ENCODE measurements at regions not wholly inside any gene's neighbourhood (a gene's known extent, or its start where the extent isn't known, plus 50 kb on each side); places are given as distances from the start of the nearest gene placed in this dataset.
"Not testable (repeated sequence)": the region's sequence is repeated elsewhere in the genome, so short reads cannot be mapped to it uniquely, and the experiment has no call there.

DNA sequence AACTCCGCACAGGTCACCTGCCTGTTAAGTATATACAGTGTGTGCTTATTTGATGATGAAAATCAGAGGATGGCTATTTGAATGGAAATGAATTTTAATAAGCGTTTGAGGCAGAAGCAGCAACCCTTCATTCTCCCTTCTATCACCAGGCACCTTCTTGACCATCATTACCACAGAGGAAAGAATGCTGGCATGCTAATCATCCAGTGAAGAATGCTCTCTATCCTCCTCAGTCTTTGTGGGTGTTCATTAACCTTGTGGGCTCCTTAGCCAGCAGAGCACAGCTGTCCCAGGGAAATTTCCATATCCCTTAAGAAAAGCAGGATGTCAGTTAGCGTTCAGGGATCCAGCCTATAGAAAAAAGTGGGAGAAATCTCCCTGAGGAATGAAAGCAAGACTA, 428.0 kb upstream of the CAMK1G start:
- DNase-seq, result no peak

DNA sequence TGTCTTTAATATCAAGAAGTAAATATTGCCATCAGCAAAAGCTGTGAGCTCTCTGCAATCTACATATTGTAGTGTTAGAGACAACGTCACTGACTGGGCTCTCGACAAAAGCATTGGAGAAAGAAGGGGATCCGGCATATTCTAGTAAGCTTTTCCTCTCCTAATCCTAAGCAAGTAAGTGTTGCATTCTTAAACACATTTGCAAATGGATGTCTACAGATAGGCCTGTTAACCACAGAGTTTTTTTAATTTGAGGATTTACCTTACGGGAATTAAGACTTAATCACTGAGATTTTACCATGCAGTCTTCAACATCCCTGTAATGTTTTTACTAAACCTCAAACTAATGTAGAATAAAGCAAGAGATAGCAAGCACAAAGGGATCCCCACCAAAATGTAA, 426.5 kb upstream of the CAMK1G start:
- no peak for DNase-seq

DNA sequence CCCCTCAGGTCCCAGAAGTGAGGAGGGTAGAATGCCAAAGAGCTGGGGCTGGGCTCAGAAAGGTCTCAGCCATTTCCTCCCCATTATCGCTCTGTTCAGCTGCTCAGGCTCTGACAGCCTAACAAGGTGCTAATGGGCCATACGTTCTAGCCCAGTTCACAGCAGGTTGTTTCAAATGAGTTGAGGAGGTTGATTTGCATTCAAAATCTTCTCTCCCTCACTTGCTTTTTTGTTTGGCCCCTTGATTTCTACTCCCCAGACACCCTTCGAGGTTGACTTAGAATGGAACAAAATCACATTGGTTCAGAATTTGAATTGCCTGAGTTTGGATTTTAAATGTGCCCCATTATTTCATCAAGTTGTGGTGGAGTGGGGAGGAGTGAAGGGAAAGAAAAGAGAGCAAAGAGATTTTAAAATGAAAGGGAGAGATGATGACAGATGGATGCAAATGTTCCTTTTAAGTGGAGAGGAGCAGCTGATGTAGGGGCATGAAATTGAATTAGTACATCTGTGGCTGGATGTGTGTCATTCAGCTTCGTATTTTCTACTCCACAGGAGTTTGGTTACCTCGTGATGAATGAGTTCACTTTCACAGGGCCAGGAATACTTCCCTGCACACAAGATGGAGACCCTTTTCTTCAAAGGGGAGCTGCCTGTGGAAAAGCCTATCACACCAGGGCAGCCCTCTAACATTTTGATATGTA, 425.8 kb upstream of the CAMK1G start:
- no peak for DNase-seq

DNA sequence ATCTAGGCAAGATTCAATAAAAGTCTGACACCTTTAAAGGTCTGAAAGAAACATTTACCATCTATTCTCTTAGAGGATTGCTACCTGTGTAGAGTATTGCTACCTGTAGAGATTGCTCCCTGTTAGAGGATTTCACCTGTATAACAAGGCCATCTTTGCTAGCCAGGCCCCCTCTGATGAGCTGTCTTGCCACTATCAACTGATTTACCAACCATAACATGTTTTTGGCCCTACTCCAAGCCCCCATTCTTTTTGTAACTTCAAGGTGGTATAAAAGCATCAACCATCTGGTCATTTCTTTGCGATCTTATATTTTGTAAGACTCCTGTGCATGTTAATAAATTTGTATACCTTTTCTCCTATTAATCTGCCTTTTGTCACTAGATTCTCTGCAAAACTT, 424.7 kb upstream of the CAMK1G start:
- no peak for DNase-seq

DNA sequence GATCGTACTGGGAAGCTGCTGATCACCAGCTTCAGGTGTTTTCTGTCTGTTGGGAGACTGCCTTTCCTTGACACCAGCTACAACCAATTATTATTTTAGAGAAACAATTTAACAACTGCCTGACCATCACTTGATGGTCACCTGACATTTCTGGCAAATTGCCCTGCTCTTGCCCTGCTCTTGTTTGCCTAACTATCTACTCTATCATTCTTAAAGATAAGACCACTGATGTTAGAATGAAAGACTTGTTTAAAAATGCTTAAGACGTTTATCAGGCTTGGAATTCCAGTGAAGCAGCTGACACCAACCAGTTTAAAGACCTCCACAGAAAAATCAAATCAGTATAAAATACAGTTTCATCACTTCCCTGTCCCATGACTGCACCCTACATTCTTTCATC, 423.3 kb upstream of the CAMK1G start:
- no peak for DNase-seq

DNA sequence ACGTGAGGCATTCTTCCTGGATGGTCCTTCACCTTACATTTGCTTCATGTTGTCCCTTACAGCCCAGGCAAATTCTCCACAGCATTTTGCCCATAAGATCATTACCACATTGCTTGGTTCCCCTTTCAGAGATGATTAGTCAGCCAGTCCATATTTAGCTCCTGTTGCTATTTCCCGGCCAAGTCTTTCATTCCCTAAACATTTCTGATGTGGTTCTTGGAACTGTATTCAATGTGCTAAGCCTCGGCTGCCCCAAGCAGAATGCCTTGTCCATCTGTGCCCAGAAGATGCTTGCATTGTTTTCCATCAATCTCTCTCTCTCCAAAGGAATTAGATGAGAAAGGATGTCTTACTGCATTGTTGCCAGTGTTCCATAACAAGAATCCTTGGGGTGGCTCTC, 420.9 kb upstream of the CAMK1G start:
- DNase-seq, result no peak

DNA sequence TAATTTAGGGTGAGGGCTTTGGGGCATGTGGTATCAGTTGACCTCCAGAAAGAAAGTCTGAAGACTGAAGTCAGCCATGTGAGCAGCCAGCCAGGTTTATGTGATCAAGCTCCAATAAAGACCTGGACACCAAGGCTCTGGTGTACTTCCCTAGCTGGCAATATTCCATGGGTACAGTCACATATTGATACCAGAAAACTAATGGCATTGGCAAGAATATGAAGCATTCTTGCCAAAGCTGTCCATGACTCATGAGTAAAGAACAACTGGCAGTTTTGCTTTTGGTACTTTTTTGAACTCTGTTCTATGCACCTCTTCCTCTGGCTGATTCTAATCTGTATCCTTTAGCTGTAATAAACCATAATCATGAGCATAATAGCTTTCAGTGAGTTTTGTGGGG, 415.3 kb upstream of the CAMK1G start:
- no peak for DNase-seq

DNA sequence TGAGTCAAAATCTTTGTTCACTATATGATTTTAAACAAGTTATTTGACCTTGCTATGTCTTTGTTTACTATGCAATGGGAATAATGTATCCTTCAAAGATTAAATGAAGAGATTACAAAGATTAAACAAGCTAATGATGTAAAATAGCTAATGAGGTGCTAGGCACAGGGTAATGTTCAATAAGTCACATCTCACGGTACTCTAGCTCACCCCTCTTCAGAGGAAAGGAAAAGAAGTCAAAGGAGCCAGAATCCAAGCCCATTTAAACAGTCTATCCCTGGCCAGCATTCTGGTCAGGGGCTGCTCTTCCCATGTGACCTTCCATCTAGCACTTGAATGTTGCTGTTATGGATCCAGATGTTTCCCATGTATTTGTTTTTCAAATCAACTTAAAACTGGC, 412.4 kb upstream of the CAMK1G start:
- DNase-seq, result no peak

DNA sequence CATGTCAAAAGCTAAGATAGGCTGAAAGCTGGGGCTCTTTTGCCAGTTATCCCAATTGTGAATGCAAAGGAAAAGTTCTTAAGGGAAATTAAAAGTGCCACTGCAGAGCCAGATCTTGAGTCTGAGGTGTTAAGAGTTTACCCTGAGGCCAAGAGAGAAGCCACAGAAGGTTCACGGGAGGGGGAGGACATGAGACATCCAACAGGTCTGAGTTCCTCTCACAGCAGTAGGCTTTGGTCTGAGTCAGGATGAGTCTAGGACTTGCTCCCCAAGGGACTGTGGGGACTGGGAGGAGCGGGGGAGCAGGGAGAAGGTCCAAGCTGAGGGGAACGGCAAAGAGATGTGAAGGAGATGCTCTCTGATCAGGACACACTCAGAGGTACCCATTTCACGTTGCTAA, 411.2 kb upstream of the CAMK1G start:
- no peak for DNase-seq

DNA sequence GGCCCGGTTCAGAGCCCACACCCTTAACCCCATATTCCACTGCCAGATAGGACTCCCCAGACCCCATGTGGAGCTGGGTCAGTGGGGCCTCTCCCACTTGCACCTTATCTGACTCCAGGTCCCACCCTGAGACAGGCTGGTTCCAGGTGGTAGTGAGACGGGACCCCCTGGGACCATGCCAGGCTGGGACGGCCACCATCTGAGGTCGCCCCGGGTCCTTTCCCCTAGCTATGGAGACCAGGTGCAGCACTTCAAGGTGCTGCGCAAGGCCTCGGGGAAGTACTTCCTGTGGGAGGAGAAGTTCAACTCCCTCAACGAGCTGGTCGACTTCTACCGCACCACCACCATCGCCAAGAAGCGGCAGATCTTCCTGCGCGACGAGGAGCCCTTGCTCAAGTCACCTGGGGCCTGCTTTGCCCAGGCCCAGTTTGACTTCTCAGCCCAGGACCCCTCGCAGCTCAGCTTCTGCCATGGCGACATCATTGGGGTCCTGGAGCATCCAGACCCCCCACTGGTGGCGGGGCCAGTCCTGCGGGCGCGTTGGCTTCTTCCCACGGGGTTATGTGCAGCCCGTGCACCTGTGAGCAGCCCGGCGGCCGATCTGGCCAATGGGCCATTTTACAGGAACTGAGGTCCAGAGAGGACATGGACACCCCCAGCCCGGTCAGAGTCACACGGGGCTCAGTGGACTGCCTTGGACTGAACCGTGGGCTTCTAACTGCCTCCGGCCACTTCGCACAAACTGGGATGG, 410.5 kb upstream of the CAMK1G start:
- not testable (repeated sequence) for DNase-seq

DNA sequence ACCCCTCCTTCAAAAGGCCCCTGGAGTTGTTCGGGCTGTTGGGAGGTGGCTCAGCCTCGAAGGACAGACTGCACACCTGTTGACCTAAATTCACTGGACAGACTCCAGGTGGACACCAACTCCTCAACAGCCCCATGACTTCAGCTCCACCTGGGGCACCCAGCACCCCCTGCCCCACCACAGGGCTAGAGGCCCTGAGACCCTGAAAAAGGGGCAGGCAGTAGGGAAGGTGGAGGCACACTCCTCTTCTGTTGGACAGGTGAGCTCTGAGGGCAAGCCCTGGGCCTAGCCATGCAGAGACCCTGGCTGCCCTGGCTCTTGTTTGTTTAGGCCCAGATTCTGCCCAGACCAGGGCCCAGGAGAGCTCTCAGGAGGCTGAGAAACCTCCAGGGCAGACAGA, 409.7 kb upstream of the CAMK1G start:
- not testable (repeated sequence) for DNase-seq

DNA sequence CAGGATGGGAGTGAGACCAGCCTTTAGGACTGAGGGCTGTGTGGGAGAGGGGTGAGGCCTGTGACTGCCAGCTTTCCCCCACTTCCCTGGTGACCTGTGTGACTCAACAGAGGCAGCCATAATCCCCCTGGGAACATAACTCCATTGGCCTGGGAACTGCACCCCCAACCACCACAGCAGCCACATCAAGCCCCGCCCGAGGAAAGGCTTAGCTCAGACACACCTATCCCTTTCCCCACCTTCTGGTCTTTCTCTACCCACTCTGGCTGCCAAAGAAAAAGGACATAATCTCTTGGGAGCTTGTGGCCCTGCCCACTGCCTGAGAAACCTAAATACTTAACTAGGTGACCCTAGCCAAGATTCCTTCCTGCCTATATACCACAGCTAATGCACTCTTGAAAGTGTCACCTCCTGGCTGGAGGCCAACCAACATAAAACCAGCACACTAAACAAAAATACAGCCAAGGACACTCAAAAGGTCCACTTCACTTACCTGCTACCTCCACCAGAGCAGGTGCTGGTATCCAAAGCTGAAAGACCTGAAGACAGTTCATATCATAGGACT, 406.6 kb upstream of the CAMK1G start:
- no peak for DNase-seq

DNA sequence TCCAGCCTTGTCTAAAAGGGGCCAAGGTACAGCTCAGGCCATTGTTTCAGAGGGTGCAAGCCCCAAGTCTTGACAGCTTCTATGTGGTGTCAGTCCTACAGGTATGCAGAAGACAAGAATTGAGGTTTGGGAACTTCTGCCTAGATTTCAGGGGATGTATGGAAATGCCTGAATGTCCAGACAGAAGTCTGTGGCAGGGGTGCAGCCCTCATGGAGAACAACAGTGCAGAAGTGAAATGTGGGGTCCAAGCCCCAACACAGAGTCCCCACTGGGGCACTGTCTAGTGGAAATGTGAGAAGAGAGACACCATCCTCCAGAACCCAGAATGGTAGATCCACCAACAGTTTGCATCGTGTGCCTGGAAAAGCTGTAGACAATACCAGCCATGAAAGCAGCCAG, 400.3 kb upstream of the CAMK1G start:
- DNase-seq, result no peak

DNA sequence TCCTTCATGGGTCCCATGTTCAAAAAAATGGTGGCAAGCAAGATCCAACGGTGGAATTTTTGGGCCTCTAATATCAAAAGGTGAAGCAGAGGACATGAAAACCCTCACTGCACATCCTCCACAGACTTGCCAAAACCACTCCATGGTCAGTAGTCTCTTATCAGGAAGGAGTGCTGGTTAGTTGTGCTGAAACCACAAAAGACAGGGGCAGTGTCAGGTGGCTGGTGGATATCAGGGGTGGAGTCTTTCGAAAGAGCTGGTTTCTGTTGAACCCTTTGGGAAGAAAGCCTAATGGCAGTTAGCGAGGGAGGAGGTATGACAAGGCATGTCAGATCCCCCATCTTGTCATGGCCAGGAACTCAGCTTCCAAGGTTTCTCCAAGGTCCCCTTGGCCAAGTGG, 395.9 kb upstream of the CAMK1G start:
- DNase-seq, result no peak

DNA sequence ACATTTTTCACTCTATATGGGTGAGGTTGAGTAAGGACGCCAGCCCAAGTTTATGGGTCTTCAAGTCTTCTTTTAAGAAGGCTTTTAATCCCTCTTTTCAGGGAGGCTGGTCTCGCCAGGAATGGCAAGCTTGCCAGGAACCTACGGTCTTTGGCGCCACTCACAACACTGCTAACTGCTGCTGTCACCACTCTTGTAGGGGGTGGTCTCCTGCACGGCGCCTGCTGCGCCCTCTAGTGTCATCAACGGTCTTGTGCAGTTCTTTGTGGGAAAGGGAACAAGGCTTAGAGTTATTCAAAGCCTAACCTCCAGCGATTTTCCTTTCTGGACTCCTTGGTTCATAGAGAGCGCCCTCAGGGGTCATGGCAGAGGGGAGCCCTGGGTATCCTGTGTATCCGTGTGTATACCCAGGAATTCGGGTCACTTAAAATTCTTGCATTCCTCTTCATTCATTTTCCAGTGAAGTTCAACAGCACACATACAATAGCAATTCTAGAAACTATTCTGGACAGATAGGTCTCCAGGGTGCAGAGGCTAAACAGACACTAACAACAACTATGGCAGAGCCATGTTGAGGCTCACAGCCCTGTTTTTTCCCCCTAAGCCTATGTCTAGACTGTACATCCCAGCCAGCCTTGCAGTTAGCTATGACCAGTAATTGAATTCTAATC, 392.8 kb upstream of the CAMK1G start:
- peak in 1 of 2 donors; percentile 38 for DNase-seq

DNA sequence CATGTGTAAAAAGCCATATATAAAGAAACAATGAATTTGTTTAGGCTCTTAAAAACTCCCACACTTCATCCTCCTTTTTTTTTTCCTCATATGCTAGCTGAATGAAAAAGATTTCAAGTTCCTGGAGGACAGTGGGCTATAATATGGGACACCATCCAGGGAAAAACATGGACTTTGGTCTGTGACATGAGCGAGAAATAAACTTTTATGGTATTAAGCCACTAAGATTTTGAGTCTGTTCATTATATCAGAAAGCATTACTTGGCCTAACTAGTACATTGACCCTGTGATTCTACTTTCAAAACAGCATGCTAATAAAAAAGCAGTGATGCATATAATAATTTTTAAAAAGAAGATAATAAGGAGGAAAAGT, 392.3 kb upstream of the CAMK1G start:
- no peak for DNase-seq

DNA sequence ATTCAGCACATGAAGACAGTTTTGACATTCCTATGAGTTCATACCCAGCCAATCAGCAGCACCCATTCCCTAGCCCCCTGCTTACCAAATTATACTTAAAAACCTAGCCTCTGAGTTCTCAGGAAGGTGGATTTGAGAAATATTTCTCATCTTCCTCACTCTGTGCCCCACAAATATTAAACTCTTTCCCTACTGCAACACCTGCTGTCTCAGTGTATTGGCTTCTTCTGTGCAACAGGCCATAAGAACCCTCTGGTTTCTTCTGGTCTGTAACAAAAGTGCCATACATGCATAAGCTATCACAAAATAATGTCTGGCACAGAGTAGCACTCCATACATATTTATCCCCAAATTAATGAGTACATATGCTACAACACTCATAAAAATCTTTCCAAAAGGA, 387.4 kb upstream of the CAMK1G start:
- no peak for DNase-seq

DNA sequence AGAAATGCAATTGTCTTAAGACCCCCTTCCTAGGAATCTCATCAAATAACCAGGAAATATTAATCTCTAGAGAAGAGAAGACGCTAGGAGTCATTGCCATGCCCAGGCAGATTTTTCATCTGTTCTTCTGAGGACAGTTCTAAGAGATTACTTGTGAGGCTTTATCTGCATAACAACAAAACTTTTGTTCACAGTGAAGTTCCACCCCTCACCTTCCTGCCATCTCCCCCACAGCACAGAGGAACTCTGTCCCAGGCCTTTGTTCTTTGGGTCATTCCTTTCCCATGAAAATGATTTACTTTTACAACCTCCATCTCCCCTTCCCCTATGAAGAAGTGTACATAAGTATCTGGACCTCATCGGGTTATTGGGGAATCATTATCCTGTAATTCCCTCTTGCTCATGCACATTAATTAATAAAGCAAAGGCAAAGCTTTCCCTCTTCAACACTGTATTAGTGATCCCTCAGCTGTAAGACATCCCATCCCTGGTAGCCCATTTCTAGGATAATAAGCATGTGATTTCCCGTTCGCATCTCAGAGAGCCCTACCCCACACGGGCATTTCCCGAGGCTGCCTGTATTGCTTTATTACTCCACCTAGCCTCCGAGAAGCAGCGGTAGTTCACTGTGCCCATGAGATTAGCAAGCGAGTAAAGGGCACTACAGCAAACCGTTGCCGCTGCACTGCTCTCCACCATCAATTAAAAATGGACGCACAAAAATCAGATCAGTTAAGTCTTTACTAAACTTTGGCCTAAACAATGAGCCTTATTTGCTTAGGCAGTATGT, 384.4 kb upstream of the CAMK1G start:
- DNase-seq, result no peak

DNA sequence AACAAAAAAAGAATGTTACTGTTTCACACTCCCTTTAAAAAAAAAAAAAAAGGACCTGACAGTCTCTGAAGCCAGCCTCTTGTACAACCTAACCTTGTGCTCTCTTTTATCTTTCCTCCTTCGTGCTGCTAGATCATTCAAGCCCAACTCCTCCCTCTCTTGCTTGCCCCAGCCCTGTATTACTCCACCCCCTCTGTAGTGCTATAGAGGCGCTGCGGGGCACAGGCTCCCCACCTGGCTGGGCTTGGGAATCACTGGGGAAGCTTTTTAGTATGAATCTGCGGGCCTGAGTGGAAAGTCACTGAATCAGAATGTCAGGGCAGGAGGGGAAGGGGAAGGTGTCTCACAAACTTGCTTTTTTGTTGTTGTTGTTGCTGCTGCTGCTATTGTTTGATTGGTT, 383.7 kb upstream of the CAMK1G start:
- no peak for DNase-seq

DNA sequence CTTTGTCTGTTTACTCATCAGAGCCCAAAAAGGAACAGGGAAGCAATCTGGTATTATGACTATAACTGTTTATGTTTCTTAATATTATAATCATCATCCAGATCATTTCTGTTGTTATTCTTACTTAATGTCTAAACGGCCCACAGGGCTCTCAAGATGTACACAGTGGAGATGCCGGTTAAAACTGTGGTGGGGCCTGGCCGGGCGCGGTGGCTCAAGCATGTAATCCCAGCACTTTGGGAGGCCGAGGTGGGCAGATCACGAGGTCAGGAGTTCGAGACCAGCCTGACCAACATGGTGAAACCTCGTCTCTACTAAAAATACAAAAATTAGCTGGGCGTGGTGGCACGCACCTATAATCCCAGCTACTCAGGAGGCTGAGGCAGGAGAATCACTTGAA, 381.2 kb upstream of the CAMK1G start:
- not testable (repeated sequence) for DNase-seq

DNA sequence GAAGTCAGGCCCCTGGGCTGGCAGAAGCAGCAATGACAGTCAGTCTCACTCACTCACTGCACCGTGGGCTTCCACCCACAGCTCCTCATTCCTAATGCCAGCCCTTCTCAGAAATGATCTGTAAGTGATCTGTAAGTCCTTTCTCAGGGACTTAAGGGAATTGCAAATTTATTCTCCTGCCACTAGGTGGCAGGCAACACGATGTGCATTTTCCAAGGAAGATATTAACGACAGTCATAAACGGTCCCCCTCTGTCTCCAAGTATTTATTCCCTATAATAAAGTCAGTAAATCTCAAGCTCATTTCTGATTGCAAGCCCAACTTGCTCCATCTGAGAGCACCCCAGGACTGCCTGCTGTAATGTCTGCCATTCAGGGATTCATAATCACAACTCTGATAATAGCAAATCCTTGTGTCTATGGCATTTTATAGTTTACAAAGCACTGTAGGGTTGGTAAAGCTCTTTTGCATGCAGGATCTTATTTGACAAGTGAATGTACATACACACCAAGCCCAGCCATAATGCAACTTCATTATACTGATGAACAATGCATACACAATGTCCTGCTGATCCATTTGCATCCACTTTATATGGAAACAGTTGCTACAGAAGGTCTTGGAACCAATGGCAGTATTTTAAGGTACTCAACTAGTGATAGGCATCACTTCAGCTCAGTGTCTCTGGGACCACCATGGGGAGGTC, 380.5 kb upstream of the CAMK1G start:
- peak; percentile 13 to 46 for DNase-seq

DNA sequence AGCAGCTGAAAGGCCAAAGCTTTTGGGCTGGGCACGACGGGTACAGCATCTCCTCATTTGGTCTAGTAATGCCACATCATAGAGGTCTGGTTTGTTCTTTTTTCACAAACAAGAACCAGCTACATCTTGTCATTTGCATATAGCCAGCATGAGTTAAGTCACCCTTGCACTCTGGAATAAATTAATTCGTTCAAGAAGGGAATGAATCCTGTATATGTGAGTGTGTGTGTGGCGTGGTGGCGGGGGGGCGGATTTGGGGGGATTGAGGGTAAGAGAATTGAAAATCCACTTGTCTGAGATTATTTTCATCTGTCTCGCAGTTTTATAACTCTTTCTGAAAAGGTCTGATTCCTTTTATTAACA, 380.0 kb upstream of the CAMK1G start:
- no peak for DNase-seq

Data from hippocampal formation (tissue), 2 donors.